ENCODE measurements at regions not wholly inside any gene's neighbourhood (a gene's known extent, or its start where the extent isn't known, plus 50 kb on each side); places are given as distances from the start of the nearest gene placed in this dataset.
"Not testable (repeated sequence)": the region's sequence is repeated elsewhere in the genome, so short reads cannot be mapped to it uniquely, and the experiment has no call there.

- FAIRE-seq = no peak
- DNase-seq (ENCODE audit: low spot score) = no peak
Observed at GRCh38 chr6:63477422-63478040, 94.7 kb upstream of the LOC128125822 start.

GRCh38 chr6:63478734-63479133 lies 93.5 kb upstream of the LOC128125822 start:
- DNase-seq (ENCODE audit: low spot score) (no peak), FAIRE-seq (no peak)

DNA sequence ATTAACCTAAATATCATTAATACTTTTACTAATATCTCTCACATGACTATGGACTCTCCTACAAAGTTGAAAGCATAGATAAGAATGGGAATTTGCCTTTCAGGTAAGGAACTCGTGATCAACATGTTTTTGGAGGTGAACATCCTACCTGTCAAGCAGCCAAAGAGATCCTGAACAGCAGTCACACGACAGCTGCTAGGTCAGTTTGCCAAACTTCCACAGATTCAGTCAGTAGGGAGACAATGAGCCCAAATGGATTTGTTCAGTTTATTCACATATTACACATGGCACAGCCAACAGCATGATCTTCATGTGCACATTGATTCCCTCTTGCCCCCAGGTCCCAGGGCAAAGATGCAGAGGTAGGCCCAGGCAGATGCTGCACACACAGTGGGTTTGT lies 86.1 kb upstream of the LOC128125822 start:
- DNase-seq (ENCODE audit: low spot score) = no peak
- FAIRE-seq = no peak

- FAIRE-seq = no peak
- DNase-seq (ENCODE audit: low spot score) = no peak
Observed at GRCh38 chr6:63487103-63487813, 85.0 kb upstream of the LOC128125822 start.

DNA sequence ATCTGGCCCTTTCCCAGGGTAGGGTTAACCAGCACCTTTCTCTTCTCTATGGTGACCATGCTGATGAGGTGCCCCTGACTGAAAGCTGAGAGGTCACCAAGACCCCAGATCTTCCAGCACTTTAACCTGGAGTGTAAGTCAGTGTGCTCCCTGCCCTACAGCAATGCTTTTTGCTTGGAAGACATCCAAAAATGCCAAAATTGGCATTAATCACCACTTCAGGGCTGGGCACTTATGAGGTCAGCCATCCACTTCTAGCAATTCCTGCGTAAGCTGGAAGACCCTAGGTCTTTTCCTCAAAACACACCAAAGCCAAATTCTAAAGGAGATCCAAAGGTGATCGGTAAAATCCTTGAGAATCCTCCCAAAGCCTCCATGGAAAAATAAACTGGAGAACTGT lies 81.2 kb upstream of the LOC128125822 start:
- no peak for DNase-seq (ENCODE audit: low spot score)

GRCh38 chr6:63492476-63492875 lies 79.8 kb upstream of the LOC128125822 start:
- FAIRE-seq (no peak), DNase-seq (ENCODE audit: low spot score) (no peak)

More for the DNA sequence above, 81.2 kb upstream of the LOC128125822 start:
- no peak for FAIRE-seq

GRCh38 chr6:63493557-63493956 lies 78.7 kb upstream of the LOC128125822 start:
- FAIRE-seq (no peak), DNase-seq (ENCODE audit: low spot score) (no peak)

DNA sequence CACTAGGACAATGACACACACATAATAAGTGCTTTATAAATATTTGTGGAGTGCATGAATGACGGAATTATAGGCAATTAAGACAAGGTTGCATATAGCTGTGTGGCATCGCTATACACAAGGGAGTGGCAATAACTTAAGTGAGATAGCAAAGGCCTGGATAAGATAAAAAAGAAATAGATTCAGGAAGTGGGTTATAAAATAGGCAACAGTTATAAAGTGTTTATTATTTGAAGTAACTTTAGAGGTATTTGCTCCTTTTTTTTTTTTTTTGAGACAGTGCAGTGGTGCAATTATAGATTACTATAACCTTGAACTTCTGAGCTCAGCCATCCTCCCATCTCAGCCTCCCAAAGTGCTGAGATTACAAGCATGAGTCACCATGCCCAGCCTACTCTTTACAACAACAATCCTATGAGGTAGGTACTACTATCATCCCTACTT lies 75.9 kb upstream of the LOC128125822 start:
- DNase-seq (ENCODE audit: low spot score) (no peak), FAIRE-seq (no peak)

DNA sequence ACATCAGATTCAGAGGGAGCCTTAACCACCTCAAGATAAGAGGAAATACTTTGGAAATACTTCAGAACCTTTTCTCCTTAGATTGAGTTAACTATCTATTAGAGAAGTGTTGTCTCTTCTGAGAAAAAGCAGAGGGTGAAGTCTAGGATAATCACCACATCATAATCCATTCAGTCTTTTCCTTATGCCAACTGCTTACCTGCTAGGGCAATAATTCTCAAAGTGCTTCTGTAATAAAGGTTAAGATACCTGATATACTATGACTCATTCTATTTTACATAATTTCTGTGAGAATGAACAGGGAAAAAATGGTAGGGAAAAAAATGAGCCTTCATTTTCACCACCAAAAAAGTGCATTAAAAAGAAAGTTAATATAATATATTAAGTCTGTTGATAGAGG lies 70.1 kb upstream of the LOC128125822 start:
- FAIRE-seq (no peak), DNase-seq (ENCODE audit: low spot score) (no peak)

- FAIRE-seq (no peak), DNase-seq (ENCODE audit: low spot score) (no peak)
Observed at GRCh38 chr6:63503199-63503598, 69.1 kb upstream of the LOC128125822 start.

DNA sequence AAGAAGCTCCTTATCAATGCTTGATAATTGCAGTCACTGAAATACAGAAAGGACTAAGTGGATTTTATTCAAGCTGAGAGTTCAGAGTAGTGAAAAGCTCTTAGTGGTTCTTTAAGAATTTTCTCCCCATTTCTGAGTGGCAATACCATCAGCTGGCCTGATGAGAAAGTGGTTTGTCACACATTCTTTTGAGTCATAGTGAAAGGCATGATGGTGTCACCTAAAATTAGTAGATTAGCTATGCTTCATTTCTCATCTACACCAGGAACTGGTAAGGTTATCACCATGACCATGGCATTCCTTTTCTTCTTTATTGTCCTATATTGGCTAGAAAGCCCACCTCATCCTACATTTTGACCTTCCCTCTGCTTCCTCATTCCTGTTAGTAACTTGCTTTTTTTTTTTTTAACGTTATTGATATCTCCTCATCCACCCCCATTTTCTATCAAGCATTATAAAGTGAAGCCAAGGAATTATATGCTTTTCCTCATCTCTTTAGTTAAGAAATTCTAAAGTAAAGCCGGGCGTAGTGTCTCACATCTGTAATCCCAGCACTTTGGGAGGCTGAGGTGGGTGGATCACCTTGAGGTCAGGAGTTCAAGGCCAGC lies 67.4 kb upstream of the LOC128125822 start:
- peak; percentile 82 for DNase-seq (ENCODE audit: low spot score)

DNA sequence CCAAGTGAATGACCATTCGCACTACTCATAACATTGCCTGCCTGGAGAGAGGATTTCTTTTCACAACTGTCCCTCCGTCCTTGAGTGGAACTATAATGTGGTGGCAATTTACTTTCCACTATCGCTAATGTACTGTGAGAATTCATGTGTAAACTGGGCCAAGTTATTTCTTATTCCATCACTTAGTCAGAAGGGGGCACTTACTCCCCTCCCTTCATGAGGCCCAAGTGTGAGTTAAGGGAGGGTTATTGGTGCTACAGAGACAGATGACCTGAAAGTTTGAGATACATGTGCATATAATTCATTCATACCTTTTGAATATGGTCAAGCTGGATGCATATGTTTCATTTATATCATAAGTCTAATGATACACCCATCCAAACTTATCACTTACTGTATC lies 65.2 kb upstream of the LOC128125822 start:
- FAIRE-seq (no peak), DNase-seq (ENCODE audit: low spot score) (no peak)

More for the DNA sequence above, 67.4 kb upstream of the LOC128125822 start:
- peak; percentile 81 for FAIRE-seq

- DNase-seq (ENCODE audit: low spot score) (no peak), FAIRE-seq (no peak)
Observed at GRCh38 chr6:63509652-63510352, 62.5 kb upstream of the LOC128125822 start.

GRCh38 chr6:63510353-63510686 lies 62.0 kb upstream of the LOC128125822 start:
- DNase-seq (ENCODE audit: low spot score) = no peak
- no peak for FAIRE-seq

DNA sequence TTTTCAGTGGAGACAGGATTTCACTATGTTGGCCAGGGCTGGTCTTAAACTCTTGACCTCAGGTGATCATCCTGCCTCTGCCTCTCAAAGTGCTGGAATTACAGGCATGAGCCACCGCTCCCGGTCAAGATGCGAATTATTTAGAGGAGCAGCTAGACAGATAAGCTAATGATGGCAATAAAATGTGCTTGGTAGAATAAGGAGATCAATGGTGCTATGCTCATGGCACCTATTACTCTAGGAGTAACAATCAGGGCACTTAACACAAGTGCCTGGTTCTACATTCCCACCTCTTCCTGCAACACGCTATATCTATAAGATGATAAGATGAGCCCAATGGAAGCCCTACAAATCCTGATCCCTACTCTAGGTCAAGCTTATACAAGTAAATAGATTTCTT lies 61.4 kb upstream of the LOC128125822 start:
- DNase-seq (ENCODE audit: low spot score) = no peak
- no peak for FAIRE-seq

DNA sequence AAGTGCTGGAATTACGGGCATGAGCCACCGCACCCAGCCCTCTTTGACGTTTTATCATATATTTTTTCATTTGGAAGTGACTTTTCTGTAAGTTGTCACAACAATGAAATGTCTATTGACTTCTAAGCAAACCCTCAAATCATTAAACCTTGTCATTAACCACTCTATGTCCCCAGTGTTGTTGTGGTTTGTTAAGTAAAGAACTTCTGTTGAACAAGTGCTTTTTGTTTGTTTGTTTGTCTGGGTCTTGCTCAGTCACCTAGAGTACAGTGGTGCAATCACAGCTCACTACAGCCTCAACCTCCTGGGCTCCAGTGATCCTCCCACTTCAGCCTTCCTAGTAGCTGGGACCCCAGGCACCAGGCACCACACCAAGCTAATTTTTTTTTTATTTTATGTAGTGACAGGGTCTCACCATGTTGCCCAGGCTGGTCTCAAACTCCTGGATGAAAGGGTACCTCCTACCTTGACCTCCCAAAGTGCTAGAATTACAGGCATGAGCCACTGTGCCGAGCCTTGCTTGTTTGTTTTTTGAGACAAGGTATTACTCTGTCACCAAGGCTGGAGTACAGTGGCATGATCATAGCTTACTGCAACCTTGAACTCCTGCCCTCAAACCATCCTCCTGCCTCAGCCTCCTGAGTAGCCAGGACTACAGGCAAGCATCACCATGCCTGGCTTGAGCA lies 57.6 kb upstream of the LOC128125822 start:
- FAIRE-seq = no peak
- no peak for DNase-seq (ENCODE audit: low spot score)

GRCh38 chr6:63515227-63515626 lies 57.1 kb upstream of the LOC128125822 start:
- FAIRE-seq = not testable (repeated sequence)

GRCh38 chr6:63516186-63516944 lies 55.9 kb upstream of the LOC128125822 start:
- DNase-seq (ENCODE audit: low spot score) (no peak), FAIRE-seq (no peak)

More at GRCh38 chr6:63515227-63515626, 57.1 kb upstream of the LOC128125822 start:
- DNase-seq (ENCODE audit: low spot score) = not testable (repeated sequence)

GRCh38 chr6:63517221-63517620 lies 55.1 kb upstream of the LOC128125822 start:
- DNase-seq (ENCODE audit: low spot score) (no peak), FAIRE-seq (no peak)

DNA sequence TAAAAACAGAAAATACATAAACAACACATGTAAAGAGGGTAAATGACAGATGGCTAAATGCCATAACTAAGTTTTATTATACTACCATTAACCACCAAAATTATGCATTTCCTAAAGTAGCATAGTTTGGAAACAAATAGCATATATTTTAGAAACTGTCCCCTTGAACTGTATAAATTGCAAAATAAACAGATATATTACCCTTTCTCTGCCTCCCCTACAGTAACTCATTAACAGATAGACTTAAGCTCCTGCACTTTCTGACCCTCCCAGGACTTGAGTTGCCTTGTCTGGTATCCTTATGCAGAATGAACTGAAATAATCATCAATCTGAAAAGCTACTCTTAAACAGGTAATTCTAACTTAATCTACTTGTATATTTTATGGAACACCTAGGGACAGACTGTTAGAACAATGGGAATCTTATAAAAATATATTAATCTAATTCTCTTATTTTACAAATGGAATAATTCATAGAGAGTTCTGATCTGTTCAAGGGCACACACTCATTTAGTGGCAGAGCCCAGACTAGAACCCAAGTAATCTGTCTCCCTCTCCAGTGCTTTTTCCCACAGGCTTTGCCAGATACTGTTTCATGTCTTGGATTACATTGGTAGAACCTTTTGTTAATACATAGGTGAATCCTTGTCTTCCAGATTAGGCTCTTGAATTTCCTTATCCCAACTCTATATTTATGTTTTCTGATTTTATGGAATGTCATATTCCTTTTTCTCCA lies 50.6 kb upstream of the LOC128125822 start:
- DNase-seq (ENCODE audit: low spot score) = no peak
- no peak for FAIRE-seq

All from RCC 7860 (cell line).